ENCODE measurements at regions not wholly inside any gene's neighbourhood (a gene's known extent, or its start where the extent isn't known, plus 50 kb on each side); places are given as distances from the start of the nearest gene placed in this dataset.

DNA sequence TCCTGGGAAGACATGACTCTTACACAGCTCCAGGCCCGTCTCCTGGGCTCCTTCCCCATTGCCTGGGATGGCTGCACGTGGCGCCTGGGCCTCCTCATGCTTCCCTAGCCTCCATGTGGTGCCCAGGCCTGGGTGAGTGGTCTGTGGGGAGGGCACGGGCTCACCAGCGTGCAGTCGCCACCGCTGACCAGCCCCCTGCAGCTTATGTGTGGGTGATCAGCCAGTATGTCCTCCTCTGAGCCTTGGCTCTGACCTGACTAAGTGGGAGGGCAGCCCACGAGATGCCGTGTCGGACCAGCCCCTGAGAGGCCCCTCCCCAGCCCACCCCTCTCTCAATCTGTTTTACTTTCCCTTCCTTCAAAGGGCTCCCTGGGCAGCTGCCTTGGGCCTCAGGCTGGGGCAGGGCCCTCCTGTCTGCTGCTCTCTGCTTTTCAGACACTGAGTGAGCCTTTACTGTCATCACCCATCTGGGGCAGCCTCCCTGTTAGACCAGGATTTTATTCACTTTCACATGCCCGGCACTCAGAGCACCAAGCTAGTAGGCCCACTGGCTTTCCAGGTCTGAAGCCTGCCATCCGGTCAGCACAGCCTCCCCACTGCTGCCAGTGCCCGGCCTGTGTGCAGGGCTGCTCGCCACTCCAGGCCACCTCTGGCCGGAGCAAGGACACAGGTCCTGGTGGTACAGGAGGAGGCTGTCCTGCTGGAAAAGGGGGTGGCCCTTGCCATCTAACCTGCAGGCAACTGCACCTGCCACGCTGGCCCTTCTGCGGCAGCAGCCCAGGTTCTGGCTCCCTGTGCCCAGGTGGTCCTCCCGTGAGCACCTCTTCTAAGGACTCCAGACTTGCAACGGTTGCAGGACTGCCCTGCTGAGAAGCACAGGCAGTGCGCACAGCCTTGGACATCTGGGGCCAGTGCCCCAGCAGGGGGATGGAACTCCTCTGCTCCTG lies 84.9 kb upstream of the HPCAL1 start:
- Histone ChIP-seq H3K4me1 (ENCODE audit: control insufficient read depth, extremely low read depth, insufficient read depth, low read length) (no peaks in the 10 kb centered on the region), H3K27me3 (ENCODE audit: control insufficient read depth, insufficient read depth, low read length) (no peaks in the 10 kb centered on the region), H4K20me1 (ENCODE audit: control insufficient read depth, extremely low read depth, insufficient read depth, low read length) (no peaks in the 10 kb centered on the region), H3K4me2 (ENCODE audit: extremely low read depth, insufficient read depth, low read length) (no peak overlapping the region), H3K27ac (ENCODE audit: insufficient read depth, low read length) (no peak overlapping the region), H3K9ac (ENCODE audit: insufficient read depth, low read length) (no peak overlapping the region), H3K36me3 (ENCODE audit: control insufficient read depth, insufficient read depth, low read length) (no peaks in the 10 kb centered on the region), H2AFZ (ENCODE audit: low read length) (no peak overlapping the region), H3K4me3 (replicated peaks in 1 of 4; ENCODE audit: control extremely low read depth in 1 of 4, insufficient read depth in 1 of 4, low read depth in 3 of 4, low read length in 4 of 4) (no peak overlapping the region), H3K79me2 (ENCODE audit: control insufficient read depth, insufficient read depth, low read length) (no peaks in the 10 kb centered on the region), H3K9me3 (ENCODE audit: control insufficient read depth, insufficient read depth, low read depth, low read length) (no peaks in the 10 kb centered on the region)
- TF ChIP-seq EZH2 (IDR thresholded peaks at IDR 0.05; ENCODE audit: low read length, missing control alignments) (no peak), CTCF (conservative IDR thresholded peaks at IDR 0.05 in 1 of 2, IDR thresholded peaks at IDR 0.05 in 1 of 2; ENCODE audit: low read depth in 1 of 2, low read length in 2 of 2) (no peak)
- DNase-seq (ENCODE audit: low read depth in 2 of 2) = no peak

GRCh38 chr2:10220045-10220901 lies 82.4 kb upstream of the HPCAL1 start:
- H3K4me1 ChIP-seq (ENCODE audit: control insufficient read depth, extremely low read depth, insufficient read depth, low read length) = no peaks in the 10 kb centered on the region
- H3K27ac ChIP-seq (ENCODE audit: insufficient read depth, low read length) = no peak overlapping the region
- DNase-seq (ENCODE audit: low read depth in 2 of 2) = peak in 1 of 2 donors; percentile 76
- H3K9ac ChIP-seq (ENCODE audit: insufficient read depth, low read length) = no peak overlapping the region
- H3K4me3 ChIP-seq (replicated peaks in 1 of 4; ENCODE audit: control extremely low read depth in 1 of 4, insufficient read depth in 1 of 4, low read depth in 3 of 4, low read length in 4 of 4) = no peak overlapping the region
- peaks cover 1% of the 10 kb centered on the region for H3K27me3 ChIP-seq (ENCODE audit: control insufficient read depth, insufficient read depth, low read length)
- no peak overlapping the region for H2AFZ ChIP-seq (ENCODE audit: low read length)
- no peak overlapping the region for H3K4me2 ChIP-seq (ENCODE audit: extremely low read depth, insufficient read depth, low read length)
- H3K79me2 ChIP-seq (ENCODE audit: control insufficient read depth, insufficient read depth, low read length) = no peaks in the 10 kb centered on the region
- no peaks in the 10 kb centered on the region for H3K36me3 ChIP-seq (ENCODE audit: control insufficient read depth, insufficient read depth, low read length)
- no peaks in the 10 kb centered on the region for H3K9me3 ChIP-seq (ENCODE audit: control insufficient read depth, insufficient read depth, low read depth, low read length)
- TF ChIP-seq EZH2 (IDR thresholded peaks at IDR 0.05; ENCODE audit: low read length, missing control alignments) = no peak
- no peak for TF ChIP-seq CTCF (conservative IDR thresholded peaks at IDR 0.05 in 1 of 2, IDR thresholded peaks at IDR 0.05 in 1 of 2; ENCODE audit: low read depth in 1 of 2, low read length in 2 of 2)
- no peaks in the 10 kb centered on the region for H4K20me1 ChIP-seq (ENCODE audit: control insufficient read depth, extremely low read depth, insufficient read depth, low read length)

- peak; percentile 78 to 86 for DNase-seq (ENCODE audit: low read depth in 2 of 2)
- no peaks in the 10 kb centered on the region for H3K4me1 ChIP-seq (ENCODE audit: control insufficient read depth, extremely low read depth, insufficient read depth, low read length)
- H3K4me3 ChIP-seq (replicated peaks in 1 of 4; ENCODE audit: control extremely low read depth in 1 of 4, insufficient read depth in 1 of 4, low read depth in 3 of 4, low read length in 4 of 4) = no peak overlapping the region
- H3K27ac ChIP-seq (ENCODE audit: insufficient read depth, low read length) = no peak overlapping the region
- H4K20me1 ChIP-seq (ENCODE audit: control insufficient read depth, extremely low read depth, insufficient read depth, low read length) = no peaks in the 10 kb centered on the region
- no peaks in the 10 kb centered on the region for H3K9me3 ChIP-seq (ENCODE audit: control insufficient read depth, insufficient read depth, low read depth, low read length)
- H3K4me2 ChIP-seq (ENCODE audit: extremely low read depth, insufficient read depth, low read length) = no peak overlapping the region
- no peaks in the 10 kb centered on the region for H3K36me3 ChIP-seq (ENCODE audit: control insufficient read depth, insufficient read depth, low read length)
- no peaks in the 10 kb centered on the region for H3K79me2 ChIP-seq (ENCODE audit: control insufficient read depth, insufficient read depth, low read length)
- H3K9ac ChIP-seq (ENCODE audit: insufficient read depth, low read length) = no peak overlapping the region
- H2AFZ ChIP-seq (ENCODE audit: low read length) = no peak overlapping the region
- H3K27me3 ChIP-seq (ENCODE audit: control insufficient read depth, insufficient read depth, low read length) = peaks cover 4% of the 10 kb centered on the region
- no peak for TF ChIP-seq EZH2 (IDR thresholded peaks at IDR 0.05; ENCODE audit: low read length, missing control alignments)
- TF ChIP-seq CTCF (conservative IDR thresholded peaks at IDR 0.05 in 1 of 2, IDR thresholded peaks at IDR 0.05 in 1 of 2; ENCODE audit: low read depth in 1 of 2, low read length in 2 of 2) = no peak
These were observed 81.8 kb upstream of the HPCAL1 start for GRCh38 chr2:10220902-10221391.
